ENCODE measurements at regions not wholly inside any gene's neighbourhood (a gene's known extent, or its start where the extent isn't known, plus 50 kb on each side); places are given as distances from the start of the nearest gene placed in this dataset.

DNA sequence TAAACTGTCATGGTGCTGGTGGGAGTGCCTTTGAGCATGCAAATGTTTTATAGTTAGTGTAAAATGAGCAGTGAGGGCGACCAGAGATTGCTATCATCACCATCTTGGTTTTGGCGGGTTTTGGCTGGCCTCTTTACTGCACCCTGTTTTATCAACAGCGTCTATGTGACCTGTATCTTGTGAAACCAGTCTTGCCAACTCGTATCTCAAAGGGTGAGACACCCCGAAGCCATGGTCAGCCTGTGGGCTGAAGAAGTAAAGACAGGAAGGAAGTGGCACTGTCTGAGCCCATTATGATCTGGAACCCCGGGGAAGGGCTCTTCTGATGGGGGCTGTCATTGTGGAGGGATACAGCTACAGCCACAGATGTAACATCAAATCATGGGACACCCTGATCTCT lies 81.5 kb upstream of the FAM216B start:
- H3K79me1 ChIP-seq (ENCODE audit: low read length), result no peaks in the 10 kb centered on the region
- H3K14ac ChIP-seq (ENCODE audit: low read length), result no peak overlapping the region
- H3K23ac ChIP-seq (ENCODE audit: low read length), result no peak overlapping the region
- H2BK120ac ChIP-seq (ENCODE audit: insufficient read depth, low read length, poor library complexity), result no peak overlapping the region
- no peak overlapping the region for H4K12ac ChIP-seq (ENCODE audit: low read depth, low read length)
- no peak overlapping the region for H2BK5ac ChIP-seq (ENCODE audit: low read depth, low read length, poor library complexity)
- no peak overlapping the region for H3K27ac ChIP-seq (ENCODE audit: low read depth, low read length)
- no peaks in the 10 kb centered on the region for H3K4me1 ChIP-seq (ENCODE audit: control insufficient read depth in 1 of 2, insufficient read depth in 2 of 2, low read length in 2 of 2)
- no peaks in the 10 kb centered on the region for H3K79me2 ChIP-seq (ENCODE audit: control insufficient read depth, insufficient read depth, low read length, poor library complexity)
- no peak overlapping the region for H2AFZ ChIP-seq (ENCODE audit: insufficient read depth, low read length, poor library complexity)
- no peaks in the 10 kb centered on the region for H3K9me3 ChIP-seq (ENCODE audit: insufficient read depth, low read depth, low read length)
- H3K18ac ChIP-seq (ENCODE audit: low read length), result no peak overlapping the region
- H3K36me3 ChIP-seq (ENCODE audit: control insufficient read depth in 1 of 2, insufficient read depth in 2 of 2, low read length in 2 of 2), result no peaks in the 10 kb centered on the region
- H3K27me3 ChIP-seq (ENCODE audit: insufficient read depth, low read length), result no peaks in the 10 kb centered on the region
- H3K4me2 ChIP-seq (ENCODE audit: low read length), result no peak overlapping the region
- H2AK5ac ChIP-seq (ENCODE audit: low read length), result no peak overlapping the region
- H4K8ac ChIP-seq (ENCODE audit: low read depth, low read length), result no peak overlapping the region
- H2BK12ac ChIP-seq (ENCODE audit: low read length), result no peak overlapping the region
- H4K91ac ChIP-seq (ENCODE audit: low read depth, low read length), result no peak overlapping the region
- H3K4ac ChIP-seq (ENCODE audit: low read depth, low read length), result no peak overlapping the region
- no peak overlapping the region for H3K4me3 ChIP-seq (ENCODE audit: low read depth, low read length)
- no CpG with 5 or more reads among the region's 6 CpGs for WGBS (ENCODE audit: extremely low coverage, insufficient coverage, insufficient read length)
- no peak overlapping the region for H3K9ac ChIP-seq (ENCODE audit: low read length)
- no peak for DNase-seq

DNA sequence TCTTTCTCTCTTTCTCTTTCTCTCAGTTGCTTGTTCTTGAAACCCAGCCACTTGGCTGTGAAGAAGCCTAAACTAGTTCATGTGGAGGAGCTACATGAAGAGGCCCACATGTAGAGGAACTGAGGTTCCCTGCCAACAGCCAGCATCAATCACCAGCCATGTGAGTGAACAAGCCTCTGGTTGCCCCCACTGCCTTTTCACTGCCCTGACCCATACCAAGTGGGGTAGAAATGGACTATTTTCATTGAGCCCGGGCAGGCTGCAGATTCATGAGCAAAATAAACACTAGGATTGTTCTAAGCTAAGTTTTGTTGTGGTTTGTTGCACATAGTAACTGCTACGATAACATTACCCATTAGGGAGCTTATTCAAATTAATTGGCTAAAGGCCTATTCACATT lies 78.7 kb upstream of the FAM216B start:
- Histone ChIP-seq H2BK12ac (ENCODE audit: low read length) (no peak overlapping the region), H3K4me2 (ENCODE audit: low read length) (no peak overlapping the region)
- DNase-seq, result no peak

DNA sequence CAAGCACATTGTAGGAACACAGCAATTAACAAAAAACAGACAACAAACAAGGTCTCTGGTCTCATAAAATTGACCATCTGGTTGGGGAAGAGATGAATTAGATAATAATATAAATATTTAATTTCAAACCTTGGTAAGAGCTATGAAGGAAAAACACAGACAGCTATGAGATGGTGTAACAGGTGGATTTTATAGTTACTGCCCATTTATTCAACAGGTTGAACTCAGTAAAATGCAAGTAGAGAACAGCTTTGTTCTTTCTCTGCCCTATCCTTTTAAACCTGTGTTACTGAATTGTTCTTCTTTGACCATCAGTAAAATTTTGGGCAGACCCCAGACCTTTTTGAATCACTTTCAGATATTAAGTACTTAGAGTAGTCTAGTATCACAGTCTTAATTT lies 77.6 kb upstream of the FAM216B start:
- Histone ChIP-seq H2BK12ac (ENCODE audit: low read length) (no peak overlapping the region), H3K27me3 (ENCODE audit: insufficient read depth, low read length) (no peaks in the 10 kb centered on the region), H3K4me2 (ENCODE audit: low read length) (no peak overlapping the region), H3K9ac (ENCODE audit: low read length) (no peak overlapping the region), H4K12ac (ENCODE audit: low read depth, low read length) (no peak overlapping the region), H2BK5ac (ENCODE audit: low read depth, low read length, poor library complexity) (no peak overlapping the region), H3K79me1 (ENCODE audit: low read length) (no peaks in the 10 kb centered on the region), H2BK120ac (ENCODE audit: insufficient read depth, low read length, poor library complexity) (no peak overlapping the region), H3K4me1 (ENCODE audit: control insufficient read depth in 1 of 2, insufficient read depth in 2 of 2, low read length in 2 of 2) (no peaks in the 10 kb centered on the region), H4K91ac (ENCODE audit: low read depth, low read length) (no peak overlapping the region), H3K14ac (ENCODE audit: low read length) (no peak overlapping the region), H4K8ac (ENCODE audit: low read depth, low read length) (no peak overlapping the region), H3K4me3 (ENCODE audit: low read depth, low read length) (no peak overlapping the region), H2AFZ (ENCODE audit: insufficient read depth, low read length, poor library complexity) (no peak overlapping the region), H3K18ac (ENCODE audit: low read length) (no peak overlapping the region), H3K9me3 (ENCODE audit: insufficient read depth, low read depth, low read length) (no peaks in the 10 kb centered on the region), H2AK5ac (ENCODE audit: low read length) (no peak overlapping the region), H3K27ac (ENCODE audit: low read depth, low read length) (no peak overlapping the region), H3K23ac (ENCODE audit: low read length) (no peak overlapping the region), H3K79me2 (ENCODE audit: control insufficient read depth, insufficient read depth, low read length, poor library complexity) (no peaks in the 10 kb centered on the region), H3K36me3 (ENCODE audit: control insufficient read depth in 1 of 2, insufficient read depth in 2 of 2, low read length in 2 of 2) (no peaks in the 10 kb centered on the region), H3K4ac (ENCODE audit: low read depth, low read length) (no peak overlapping the region)
- no peak for DNase-seq

More for the DNA sequence above, 78.7 kb upstream of the FAM216B start:
- Histone ChIP-seq H4K8ac (ENCODE audit: low read depth, low read length) (no peak overlapping the region), H3K4me1 (ENCODE audit: control insufficient read depth in 1 of 2, insufficient read depth in 2 of 2, low read length in 2 of 2) (no peaks in the 10 kb centered on the region), H3K9me3 (ENCODE audit: insufficient read depth, low read depth, low read length) (no peaks in the 10 kb centered on the region), H3K27ac (ENCODE audit: low read depth, low read length) (no peak overlapping the region), H3K9ac (ENCODE audit: low read length) (no peak overlapping the region), H3K27me3 (ENCODE audit: insufficient read depth, low read length) (no peaks in the 10 kb centered on the region), H3K79me1 (ENCODE audit: low read length) (no peaks in the 10 kb centered on the region), H3K18ac (ENCODE audit: low read length) (no peak overlapping the region), H2AK5ac (ENCODE audit: low read length) (no peak overlapping the region), H3K36me3 (ENCODE audit: control insufficient read depth in 1 of 2, insufficient read depth in 2 of 2, low read length in 2 of 2) (no peaks in the 10 kb centered on the region), H2BK120ac (ENCODE audit: insufficient read depth, low read length, poor library complexity) (no peak overlapping the region), H4K91ac (ENCODE audit: low read depth, low read length) (no peak overlapping the region), H3K14ac (ENCODE audit: low read length) (no peak overlapping the region), H2AFZ (ENCODE audit: insufficient read depth, low read length, poor library complexity) (no peak overlapping the region), H3K4me3 (ENCODE audit: low read depth, low read length) (no peak overlapping the region), H3K23ac (ENCODE audit: low read length) (no peak overlapping the region), H3K4ac (ENCODE audit: low read depth, low read length) (no peak overlapping the region), H3K79me2 (ENCODE audit: control insufficient read depth, insufficient read depth, low read length, poor library complexity) (no peaks in the 10 kb centered on the region), H2BK5ac (ENCODE audit: low read depth, low read length, poor library complexity) (no peak overlapping the region), H4K12ac (ENCODE audit: low read depth, low read length) (no peak overlapping the region)
- WGBS (ENCODE audit: extremely low coverage, insufficient coverage, insufficient read length), result no CpG with 5 or more reads among the region's 2 CpGs

DNA sequence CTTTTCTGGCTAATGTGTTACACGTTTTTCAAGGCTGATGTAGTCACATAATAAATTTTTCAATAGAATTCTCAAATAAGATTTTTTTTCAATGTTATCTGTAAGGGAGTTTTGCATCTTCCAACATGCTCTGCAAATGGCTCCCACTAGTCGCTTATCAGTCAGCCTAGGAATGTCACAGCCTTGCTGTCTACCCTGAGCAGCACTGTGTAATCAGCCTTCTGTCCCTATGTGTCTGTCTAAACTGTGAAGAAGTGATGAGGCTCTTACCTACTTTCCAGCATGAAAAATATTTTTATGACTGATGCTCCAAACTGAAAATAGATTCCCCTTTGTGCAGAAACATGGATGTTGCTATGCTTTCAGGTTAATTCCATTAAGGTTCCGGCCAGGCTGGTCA lies 75.1 kb upstream of the FAM216B start:
- no peak overlapping the region for H2BK12ac ChIP-seq (ENCODE audit: low read length)
- no peak overlapping the region for H2AFZ ChIP-seq (ENCODE audit: insufficient read depth, low read length, poor library complexity)
- H3K4me1 ChIP-seq (ENCODE audit: control insufficient read depth in 1 of 2, insufficient read depth in 2 of 2, low read length in 2 of 2), result no peaks in the 10 kb centered on the region
- no peak overlapping the region for H3K4me2 ChIP-seq (ENCODE audit: low read length)
- no peaks in the 10 kb centered on the region for H3K36me3 ChIP-seq (ENCODE audit: control insufficient read depth in 1 of 2, insufficient read depth in 2 of 2, low read length in 2 of 2)
- H3K79me2 ChIP-seq (ENCODE audit: control insufficient read depth, insufficient read depth, low read length, poor library complexity), result no peaks in the 10 kb centered on the region
- H3K79me1 ChIP-seq (ENCODE audit: low read length), result no peaks in the 10 kb centered on the region
- no peak overlapping the region for H3K23ac ChIP-seq (ENCODE audit: low read length)
- no peaks in the 10 kb centered on the region for H3K27me3 ChIP-seq (ENCODE audit: insufficient read depth, low read length)
- no peak overlapping the region for H4K91ac ChIP-seq (ENCODE audit: low read depth, low read length)
- H3K4ac ChIP-seq (ENCODE audit: low read depth, low read length), result no peak overlapping the region
- H3K4me3 ChIP-seq (ENCODE audit: low read depth, low read length), result no peak overlapping the region
- no peak overlapping the region for H4K8ac ChIP-seq (ENCODE audit: low read depth, low read length)
- H2AK5ac ChIP-seq (ENCODE audit: low read length), result no peak overlapping the region
- H3K9ac ChIP-seq (ENCODE audit: low read length), result no peak overlapping the region
- no peak for DNase-seq
- H2BK5ac ChIP-seq (ENCODE audit: low read depth, low read length, poor library complexity), result no peak overlapping the region
- no peak overlapping the region for H4K12ac ChIP-seq (ENCODE audit: low read depth, low read length)
- WGBS (ENCODE audit: extremely low coverage, insufficient coverage, insufficient read length), result no CpG with 5 or more reads among the region's 3 CpGs
- H3K14ac ChIP-seq (ENCODE audit: low read length), result no peak overlapping the region
- H2BK120ac ChIP-seq (ENCODE audit: insufficient read depth, low read length, poor library complexity), result no peak overlapping the region
- no peak overlapping the region for H3K27ac ChIP-seq (ENCODE audit: low read depth, low read length)
- H3K9me3 ChIP-seq (ENCODE audit: insufficient read depth, low read depth, low read length), result no peaks in the 10 kb centered on the region
- H3K18ac ChIP-seq (ENCODE audit: low read length), result no peak overlapping the region

DNA sequence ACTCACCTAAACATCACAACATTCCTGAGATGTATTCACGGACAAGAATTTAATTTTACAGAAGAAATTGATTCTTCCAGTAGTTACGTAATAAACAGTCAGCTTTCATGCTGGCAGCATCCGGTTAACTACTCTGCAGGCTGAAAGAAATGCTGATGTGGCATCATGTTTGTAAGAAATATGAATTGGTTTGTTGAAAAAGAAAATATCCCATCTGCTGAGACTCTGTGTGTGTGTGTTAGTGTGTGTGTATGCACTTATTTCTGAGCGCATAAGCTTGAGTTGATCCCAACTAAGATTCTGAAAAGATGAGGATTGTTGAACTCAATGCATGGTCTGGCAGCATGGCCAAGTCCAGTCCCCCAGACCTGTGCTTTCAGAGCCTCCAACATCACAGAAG lies 74.3 kb upstream of the FAM216B start:
- Histone ChIP-seq H3K4me1 (ENCODE audit: control insufficient read depth in 1 of 2, insufficient read depth in 2 of 2, low read length in 2 of 2) (no peaks in the 10 kb centered on the region), H3K4me3 (ENCODE audit: low read depth, low read length) (no peak overlapping the region), H3K27ac (ENCODE audit: low read depth, low read length) (no peak overlapping the region), H3K18ac (ENCODE audit: low read length) (no peak overlapping the region), H3K4me2 (ENCODE audit: low read length) (no peak overlapping the region), H2BK12ac (ENCODE audit: low read length) (no peak overlapping the region), H4K8ac (ENCODE audit: low read depth, low read length) (no peak overlapping the region), H3K23ac (ENCODE audit: low read length) (no peak overlapping the region), H2BK120ac (ENCODE audit: insufficient read depth, low read length, poor library complexity) (no peak overlapping the region), H3K79me1 (ENCODE audit: low read length) (no peaks in the 10 kb centered on the region), H3K79me2 (ENCODE audit: control insufficient read depth, insufficient read depth, low read length, poor library complexity) (no peaks in the 10 kb centered on the region), H3K9me3 (ENCODE audit: insufficient read depth, low read depth, low read length) (no peaks in the 10 kb centered on the region), H3K27me3 (ENCODE audit: insufficient read depth, low read length) (no peaks in the 10 kb centered on the region), H2BK5ac (ENCODE audit: low read depth, low read length, poor library complexity) (no peak overlapping the region), H2AK5ac (ENCODE audit: low read length) (no peak overlapping the region), H3K14ac (ENCODE audit: low read length) (no peak overlapping the region), H3K36me3 (ENCODE audit: control insufficient read depth in 1 of 2, insufficient read depth in 2 of 2, low read length in 2 of 2) (no peaks in the 10 kb centered on the region), H4K12ac (ENCODE audit: low read depth, low read length) (no peak overlapping the region), H4K91ac (ENCODE audit: low read depth, low read length) (no peak overlapping the region), H2AFZ (ENCODE audit: insufficient read depth, low read length, poor library complexity) (no peak overlapping the region), H3K9ac (ENCODE audit: low read length) (no peak overlapping the region), H3K4ac (ENCODE audit: low read depth, low read length) (no peak overlapping the region)
- no CpG with 5 or more reads among the region's 4 CpGs for WGBS (ENCODE audit: extremely low coverage, insufficient coverage, insufficient read length)
- DNase-seq, result no peak

All from trophoblast cell (in vitro differentiated cells and primary cell).